IMR-90 (cell line): ENCODE measurements at regions not wholly inside any gene's neighbourhood (a gene's known extent, or its start where the extent isn't known, plus 50 kb on each side); places are given as distances from the start of the nearest gene placed in this dataset.

Experiments used
- ATAC-seq: fragments of 200-7000 bp; cut with Tn5 transposase; 2 replicates; pipeline ENCODE4 v1.9.1; 2020; ENCODE audit warnings: low read depth, mild to moderate bottlenecking, moderate library complexity
- BruUV-seq: library from RNA; stranded (reverse); fragments of 400-500 nt; replicated peaks from 2 replicates; lab custom pipeline; 2021; lab: Mats Ljungman, UMichigan
- CTCF ChIA-PET: fragments of 300-600 bp; formaldehyde crosslinking; extraction: SDS; loops from one replicate; lab custom pipeline; 2021; ENCODE audit warnings: antibody characterized with exemption; lab: Yijun Ruan, JAX
- POLR2A ChIA-PET: fragments of 300-600 bp; sonication (Branson Sonifier 250); formaldehyde crosslinking; loops from one replicate; lab custom pipeline; 2022; ENCODE audit warnings: antibody characterized with exemption; ENCODE audit not compliant: unreplicated experiment; lab: Charles Lee
- DNase-seq: peaks from one replicate; pipeline ENCODE4 v3.0.0; 2013
- H2AFZ ChIP-seq: replicated peaks from 2 replicates; pipeline ENCODE3; 2013; ENCODE audit warnings: low read length, mild to moderate bottlenecking; ENCODE audit not compliant: poor library complexity
- H2AK5ac ChIP-seq: 2 replicates; pipeline ENCODE4 v1.6.1; 2013; ENCODE audit warnings: low read depth, low read length, inconsistent platforms
- H2AK9ac ChIP-seq: replicated peaks from 2 replicates; pipeline ENCODE3; 2013; ENCODE audit warnings: mild to moderate bottlenecking, low read depth, low read length, moderate library complexity; ENCODE audit not compliant: poor library complexity
- H2BK120ac ChIP-seq: 2 replicates; pipeline ENCODE4 v1.6.1; 2013; ENCODE audit warnings: low read depth, low read length, inconsistent platforms
- H2BK15ac ChIP-seq: 3 replicates; pipeline ENCODE4 v1.6.1; 2013; ENCODE audit warnings: low read depth, low read length, inconsistent platforms
- H2BK20ac ChIP-seq: 2 replicates; pipeline ENCODE4 v1.6.1; 2013; ENCODE audit warnings: low read depth, mild to moderate bottlenecking, inconsistent platforms, low read length, moderate library complexity
- H2BK5ac ChIP-seq: 2 replicates; pipeline ENCODE4 v1.6.1; 2013; ENCODE audit warnings: mild to moderate bottlenecking, low read depth, low read length, inconsistent platforms; ENCODE audit not compliant: poor library complexity, severe bottlenecking
- H3K14ac ChIP-seq: replicated peaks from 2 replicates; pipeline ENCODE4 v1.6.1; 2013; ENCODE audit warnings: low read depth, low read length, inconsistent platforms
- H3K18ac ChIP-seq: 2 replicates; pipeline ENCODE4 v1.6.1; 2013; ENCODE audit warnings: low read depth, low read length, control low read depth
- H3K23ac ChIP-seq: 2 replicates; pipeline ENCODE4 v1.6.1; 2013; ENCODE audit warnings: low read depth, low read length, inconsistent platforms
- H3K27ac ChIP-seq: 2 replicates; pipeline ENCODE4 v1.5.1; 2013; ENCODE audit warnings: mild to moderate bottlenecking, control low read depth, low read length; ENCODE audit not compliant: insufficient read depth
- H3K27me3 ChIP-seq: 2 replicates; pipeline ENCODE4 v1.6.1; 2013; ENCODE audit warnings: low read length; ENCODE audit not compliant: control insufficient read depth, insufficient read depth
- H3K36me3 ChIP-seq: 2 replicates; pipeline ENCODE4 v1.6.1; 2013; ENCODE audit warnings: low read length, mixed read lengths; ENCODE audit not compliant: control insufficient read depth, insufficient read depth
- H3K4ac ChIP-seq: 2 replicates; pipeline ENCODE4 v1.6.1; 2013; ENCODE audit warnings: low read depth, low read length, inconsistent platforms
- H3K4me1 ChIP-seq: 2 replicates; pipeline ENCODE4 v1.6.1; 2013; ENCODE audit warnings: low read length, mixed read lengths; ENCODE audit not compliant: control insufficient read depth, insufficient read depth
- H3K4me2 ChIP-seq: 2 replicates; pipeline ENCODE4 v1.6.1; 2013; ENCODE audit warnings: low read depth, mild to moderate bottlenecking, control low read depth, low read length, moderate library complexity
- H3K4me3 ChIP-seq: 2 replicates; pipeline ENCODE4 v1.5.1; 2013; ENCODE audit warnings: low read depth, mild to moderate bottlenecking, control low read depth, low read length, moderate library complexity; ENCODE audit not compliant: insufficient read depth
- H3K56ac ChIP-seq: 2 replicates; pipeline ENCODE4 v1.6.1; 2013; ENCODE audit warnings: low read length, inconsistent platforms; ENCODE audit not compliant: insufficient read depth; ENCODE audit errors: extremely low read depth
- H3K79me1 ChIP-seq, 2 experiments: 2 replicates each; pipeline ENCODE4 v1.6.1; 2013; ENCODE audit warnings: low read length in 2 of 2, inconsistent platforms in 1 of 2, low read depth in 1 of 2
- H3K9ac ChIP-seq: 2 replicates; pipeline ENCODE4 v1.6.1; 2013; ENCODE audit warnings: low read depth, low read length, control low read depth
- H3K9me1 ChIP-seq: 2 replicates; pipeline ENCODE4 v1.6.1; 2013; ENCODE audit warnings: low read length, inconsistent platforms; ENCODE audit not compliant: insufficient read depth
- H3K9me3 ChIP-seq: 2 replicates; pipeline ENCODE4 v1.6.1; 2013; ENCODE audit warnings: low read length; ENCODE audit not compliant: control insufficient read depth, insufficient read depth
- H4K20me1 ChIP-seq: 2 replicates; pipeline ENCODE4 v1.6.1; 2013; ENCODE audit warnings: low read length, inconsistent platforms; ENCODE audit not compliant: insufficient read depth
- H4K5ac ChIP-seq: 2 replicates; pipeline ENCODE4 v1.6.1; 2013; ENCODE audit warnings: mild to moderate bottlenecking, low read depth, low read length, control low read depth
- H4K8ac ChIP-seq, 2 experiments: 2 replicates each; pipeline ENCODE4 v1.6.1; 2013; ENCODE audit warnings: low read depth in 2 of 2, low read length in 2 of 2, control low read depth in 1 of 2, inconsistent platforms in 1 of 2
- H4K91ac ChIP-seq: 2 replicates; pipeline ENCODE4 v1.6.1; 2013; ENCODE audit warnings: low read depth, low read length, inconsistent platforms; ENCODE audit not compliant: insufficient read depth
- POLR2A ChIP-seq: IDR thresholded peaks from 2 replicates; pipeline ENCODE4 v1.6.1; 2012; ENCODE audit warnings: mild to moderate bottlenecking, low read depth, low read length
- dilution Hi-C: fragments of 300-500 bp; cut with HindIII; formaldehyde crosslinking; loops from one replicate; pipeline ENCODE4 v1.14.3; 2018; ENCODE audit warnings: low sequenced_read_pairs; ENCODE audit not compliant: unreplicated experiment
- in situ Hi-C: fragments of 300-500 bp; cut with MboI; formaldehyde crosslinking; loops from 3 replicates; pipeline ENCODE4 v1.14.3; 2019; ENCODE audit warnings: low sequenced_read_pairs, inconsistent platforms, mixed read lengths
- intact Hi-C: fragments of 100-400 bp; cut with micrococcal nuclease; formaldehyde crosslinking; loops from 2 replicates; pipeline ENCODE4 v1.10.0; 2022
- TF ChIP-seq, protein P1 (sequence below): conservative IDR thresholded peaks from 2 replicates; pipeline ENCODE4 v1.5.1; 2012; ENCODE audit warnings: mild to moderate bottlenecking, low read depth, low read length, improper control_type of control experiment

DNA sequence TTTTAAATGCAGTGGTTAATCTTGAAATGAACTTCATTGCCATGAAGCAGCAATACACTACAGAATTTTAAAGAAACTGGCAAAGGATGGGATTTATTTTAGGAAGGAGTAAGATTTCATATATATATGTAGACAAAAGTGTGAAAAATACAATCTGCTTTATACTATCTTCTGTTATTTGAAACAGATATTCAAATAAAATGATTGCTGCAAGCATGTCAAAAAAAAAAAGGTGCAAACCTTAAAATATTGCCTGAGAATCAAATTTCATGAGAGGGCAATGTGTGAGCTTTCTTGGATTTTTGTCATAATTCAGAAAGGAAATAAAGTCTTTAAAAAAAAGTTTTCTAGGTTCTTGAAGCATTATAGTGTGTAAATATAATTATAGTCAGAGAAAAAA is 705.0 kb upstream of the CDH10 start:
- Histone ChIP-seq H2BK15ac (no peak overlapping the region), H2BK20ac (no peak overlapping the region), H3K56ac (no peak overlapping the region), H2AK5ac (no peak overlapping the region), H3K4ac (no peak overlapping the region), H3K9ac (no peak overlapping the region), H3K14ac (no peak overlapping the region), H3K36me3 (no peaks in the 10 kb centered on the region), H3K79me1 (no peaks in the 10 kb centered on the region), H3K23ac (no peak overlapping the region), H2AK9ac (no peak overlapping the region), H4K5ac (no peak overlapping the region), H3K4me3 (no peak overlapping the region), H2BK120ac (no peak overlapping the region), H4K20me1 (no peaks in the 10 kb centered on the region), H4K8ac (no peak overlapping the region), H3K27me3 (no peaks in the 10 kb centered on the region), H2BK5ac (no peak overlapping the region), H2AFZ (no peak overlapping the region), H3K27ac (no peak overlapping the region), H3K18ac (no peak overlapping the region), H3K9me3 (peaks cover 2% of the 10 kb centered on the region), H3K9me1 (no peaks in the 10 kb centered on the region), H3K4me1 (no peaks in the 10 kb centered on the region), H3K4me2 (no peak overlapping the region), H4K91ac (no peak overlapping the region)
- dilution Hi-C loops (no loop called here), in situ Hi-C loops (no loop called here), intact Hi-C loops (no loop called here)
- DNase-seq (no peak), ATAC-seq (no peak)
- ChIA-PET POLR2A (no interaction called here), CTCF (no interaction called here)
- no TSS peak for BruUV-seq
- TF ChIP-seq POLR2A, result no peak
- TF ChIP-seq, protein P1, sequence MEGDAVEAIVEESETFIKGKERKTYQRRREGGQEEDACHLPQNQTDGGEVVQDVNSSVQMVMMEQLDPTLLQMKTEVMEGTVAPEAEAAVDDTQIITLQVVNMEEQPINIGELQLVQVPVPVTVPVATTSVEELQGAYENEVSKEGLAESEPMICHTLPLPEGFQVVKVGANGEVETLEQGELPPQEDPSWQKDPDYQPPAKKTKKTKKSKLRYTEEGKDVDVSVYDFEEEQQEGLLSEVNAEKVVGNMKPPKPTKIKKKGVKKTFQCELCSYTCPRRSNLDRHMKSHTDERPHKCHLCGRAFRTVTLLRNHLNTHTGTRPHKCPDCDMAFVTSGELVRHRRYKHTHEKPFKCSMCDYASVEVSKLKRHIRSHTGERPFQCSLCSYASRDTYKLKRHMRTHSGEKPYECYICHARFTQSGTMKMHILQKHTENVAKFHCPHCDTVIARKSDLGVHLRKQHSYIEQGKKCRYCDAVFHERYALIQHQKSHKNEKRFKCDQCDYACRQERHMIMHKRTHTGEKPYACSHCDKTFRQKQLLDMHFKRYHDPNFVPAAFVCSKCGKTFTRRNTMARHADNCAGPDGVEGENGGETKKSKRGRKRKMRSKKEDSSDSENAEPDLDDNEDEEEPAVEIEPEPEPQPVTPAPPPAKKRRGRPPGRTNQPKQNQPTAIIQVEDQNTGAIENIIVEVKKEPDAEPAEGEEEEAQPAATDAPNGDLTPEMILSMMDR, result no peak
